HG03342 (cell line): ENCODE measurements at regions not wholly inside any gene's neighbourhood (a gene's known extent, or its start where the extent isn't known, plus 50 kb on each side); places are given as distances from the start of the nearest gene placed in this dataset.
"Not testable (repeated sequence)": the region's sequence is repeated elsewhere in the genome, so short reads cannot be mapped to it uniquely, and the experiment has no call there.

Experiments used
- ATAC-seq: cut with Tn5 transposase; IDR thresholded peaks from one replicate; pipeline ENCODE4 v1.9.1; 2021; ENCODE audit warnings: mild to moderate bottlenecking, moderate library complexity; ENCODE audit not compliant: unreplicated experiment

DNA sequence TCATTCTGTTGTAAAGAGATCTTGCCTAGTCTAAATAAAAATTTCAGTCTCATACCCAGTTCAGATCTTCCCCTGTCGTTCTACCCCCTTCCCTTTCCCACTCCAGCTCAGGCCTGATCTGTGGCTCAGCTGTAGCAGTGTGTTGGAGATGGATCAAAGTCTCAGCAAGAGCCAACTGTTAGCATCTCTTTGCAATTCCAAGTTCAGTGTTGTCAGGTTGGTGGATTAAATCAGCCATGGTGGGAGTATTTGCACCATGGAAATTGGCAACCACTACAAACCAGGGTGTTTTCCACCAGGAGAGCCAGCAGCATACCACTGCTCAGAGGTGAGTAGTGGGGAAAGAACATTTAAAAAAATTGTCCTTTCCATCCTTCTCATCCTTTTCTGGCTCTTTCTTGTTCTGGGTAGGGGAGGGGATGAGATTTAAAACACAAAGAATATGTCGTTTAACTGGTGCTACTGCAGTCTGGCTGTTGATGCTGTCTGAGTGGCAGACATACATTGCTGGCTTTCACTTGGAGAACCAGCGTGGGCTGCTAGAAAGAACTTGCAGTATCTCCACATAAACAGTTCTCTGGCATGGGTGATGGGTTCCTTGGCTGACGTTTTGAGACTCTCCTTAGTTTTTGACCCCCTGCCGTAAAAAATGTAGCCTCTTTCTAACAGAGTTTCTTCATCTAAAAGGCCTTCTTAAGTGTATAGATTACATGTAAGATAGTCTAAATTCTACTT lies 514.1 kb downstream of the RAB38 start:
- no peak for ATAC-seq

DNA sequence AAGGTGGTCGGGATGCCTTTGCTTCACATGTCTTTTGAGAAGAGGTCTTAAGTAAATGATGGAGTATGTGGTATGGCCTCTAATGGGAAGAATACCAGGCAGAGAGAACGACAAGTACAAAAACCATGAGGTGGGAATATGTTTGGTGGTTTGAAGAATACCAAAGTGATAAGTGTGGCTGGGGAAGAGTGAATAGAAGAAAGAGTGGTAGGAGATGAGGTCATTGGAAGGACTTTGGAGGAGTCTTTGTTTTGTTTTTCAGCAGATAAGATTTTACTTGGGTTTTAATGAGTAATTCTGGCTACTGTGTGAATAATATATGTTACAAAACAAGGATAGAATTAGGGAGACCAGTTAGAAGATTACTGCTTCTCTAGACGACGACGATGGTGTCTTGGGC lies 515.4 kb downstream of the RAB38 start:
- ATAC-seq: no peak

GRCh38 chr11:87645626-87646025 lies 529.6 kb downstream of the RAB38 start:
- no peak for ATAC-seq

GRCh38 chr11:87639753-87640364 lies 535.4 kb downstream of the RAB38 start:
- ATAC-seq: no peak

DNA sequence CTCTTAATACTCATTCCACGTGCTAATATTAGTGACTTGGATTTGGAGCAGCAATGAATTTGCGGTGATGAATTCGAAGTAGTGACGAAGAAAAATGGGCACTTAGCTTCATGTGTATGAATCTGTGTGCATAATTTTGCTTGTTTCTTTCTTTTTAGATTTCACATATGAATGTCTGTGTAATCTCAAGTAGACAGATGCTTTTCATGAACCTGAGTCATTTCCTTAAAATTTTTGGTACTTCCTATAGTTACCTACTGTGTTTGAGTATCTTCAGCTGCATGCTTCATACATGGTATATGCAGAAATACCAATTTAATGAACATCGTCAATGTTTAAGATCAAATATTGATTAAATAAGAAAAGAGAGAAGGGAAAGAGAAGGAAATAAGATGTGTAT lies 540.2 kb downstream of the RAB38 start:
- no peak for ATAC-seq

DNA sequence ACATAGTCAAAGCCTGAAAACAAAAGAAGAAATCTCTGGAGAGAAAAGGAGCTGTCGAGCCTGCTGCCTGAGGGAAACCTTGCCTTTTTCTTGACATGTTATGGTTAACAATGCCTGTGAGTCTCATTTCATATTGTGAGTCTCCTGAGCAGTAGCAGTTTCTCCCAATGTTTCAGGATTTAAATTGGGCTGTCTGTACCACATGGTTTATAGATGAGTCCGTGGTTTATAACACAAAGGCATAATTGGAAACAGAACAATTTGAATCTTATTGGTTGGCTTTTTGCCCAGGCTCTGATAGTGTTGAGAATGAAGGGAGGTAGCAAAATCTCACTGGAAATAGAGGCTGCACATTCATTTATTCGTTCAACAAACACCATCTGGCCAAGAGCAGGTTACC lies 540.9 kb downstream of the RAB38 start:
- ATAC-seq: no peak

DNA sequence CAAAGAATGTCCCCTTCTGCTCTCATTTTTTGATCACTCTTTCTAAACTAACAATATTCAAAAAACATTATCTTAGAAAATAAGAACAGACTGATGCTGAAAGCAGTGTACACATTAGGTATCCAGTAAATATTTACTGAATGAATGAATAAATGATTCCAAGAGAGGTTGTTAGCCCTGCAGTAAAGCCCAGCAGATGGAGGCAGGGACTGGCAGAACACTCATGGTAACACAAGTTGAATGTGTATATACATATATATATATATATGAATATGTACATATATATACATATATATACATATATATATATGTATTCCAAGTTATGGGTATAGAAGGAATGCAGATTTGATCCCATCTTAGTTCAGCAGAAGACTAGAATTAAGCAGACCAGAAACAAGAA lies 546.3 kb downstream of the RAB38 start:
- ATAC-seq: no peak

GRCh38 chr11:87628026-87628580 lies 547.1 kb downstream of the RAB38 start:
- no peak for ATAC-seq

GRCh38 chr11:87623531-87624365 lies 551.5 kb downstream of the RAB38 start:
- not testable (repeated sequence) for ATAC-seq

DNA sequence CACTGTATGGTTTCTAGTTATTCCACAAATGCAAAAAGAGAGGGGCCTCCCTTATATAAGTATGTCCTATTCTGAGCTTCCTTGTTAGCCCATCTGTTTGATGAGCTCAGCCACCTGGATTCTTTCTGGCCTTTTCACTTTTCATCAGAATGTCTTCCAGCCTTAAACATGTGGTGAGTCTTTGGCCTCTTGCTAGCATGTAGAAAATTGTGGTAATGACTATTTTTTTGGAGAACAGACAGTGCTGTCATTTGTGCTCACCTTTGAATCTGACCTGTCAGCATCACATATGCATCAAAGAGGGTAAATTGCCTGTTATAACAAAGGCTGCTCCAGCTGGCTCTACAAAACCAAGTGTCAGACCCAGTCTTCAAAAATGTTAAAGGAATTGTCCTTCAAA lies 558.7 kb downstream of the RAB38 start:
- ATAC-seq: no peak

GRCh38 chr11:87604350-87604749 lies 566.6 kb downstream of the TMEM135 start:
- ATAC-seq: no peak

- no peak for ATAC-seq
Observed at GRCh38 chr11:87603887-87604286, 566.2 kb downstream of the TMEM135 start.

DNA sequence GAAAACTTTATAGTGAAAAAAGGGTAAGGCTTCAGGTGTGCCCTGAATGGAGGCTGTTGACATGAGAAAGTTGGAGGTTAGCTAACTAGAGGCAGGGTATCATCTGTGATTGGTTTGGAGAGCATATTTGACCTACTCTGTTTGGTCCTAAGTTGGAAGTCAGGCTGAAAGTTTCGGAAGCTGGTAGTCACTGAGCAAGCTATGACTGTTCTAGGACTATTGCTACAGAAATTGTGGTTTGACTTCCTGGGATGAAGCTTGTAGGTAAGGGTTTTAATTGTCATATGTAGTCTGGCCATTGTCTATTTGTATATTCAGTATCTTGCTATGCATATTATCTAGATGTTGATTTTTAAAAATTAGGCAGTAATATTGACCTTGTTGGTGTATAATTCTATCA lies 565.0 kb downstream of the TMEM135 start:
- ATAC-seq: no peak

- ATAC-seq: no peak
Observed at GRCh38 chr11:87600938-87601337, 563.2 kb downstream of the TMEM135 start.

DNA sequence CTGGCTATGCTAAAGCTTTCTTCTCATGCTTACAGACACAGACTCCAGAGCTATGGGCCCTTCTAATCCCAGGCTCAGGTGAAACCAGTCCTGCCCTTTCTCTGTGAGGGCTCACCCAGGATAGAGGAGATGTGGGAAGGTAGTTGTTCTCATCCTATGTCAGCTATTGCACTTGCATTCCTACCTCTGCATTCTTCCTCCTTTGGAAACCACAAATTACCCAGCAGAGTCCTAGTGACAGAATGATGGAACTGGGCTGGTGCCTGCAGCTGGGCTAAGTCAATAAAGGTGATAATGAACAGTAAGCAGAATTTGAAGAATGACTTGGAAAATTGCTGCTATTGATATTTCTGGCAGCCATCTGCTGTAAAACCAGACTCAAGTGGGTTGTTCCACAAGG lies 560.0 kb downstream of the TMEM135 start:
- ATAC-seq: no peak

DNA sequence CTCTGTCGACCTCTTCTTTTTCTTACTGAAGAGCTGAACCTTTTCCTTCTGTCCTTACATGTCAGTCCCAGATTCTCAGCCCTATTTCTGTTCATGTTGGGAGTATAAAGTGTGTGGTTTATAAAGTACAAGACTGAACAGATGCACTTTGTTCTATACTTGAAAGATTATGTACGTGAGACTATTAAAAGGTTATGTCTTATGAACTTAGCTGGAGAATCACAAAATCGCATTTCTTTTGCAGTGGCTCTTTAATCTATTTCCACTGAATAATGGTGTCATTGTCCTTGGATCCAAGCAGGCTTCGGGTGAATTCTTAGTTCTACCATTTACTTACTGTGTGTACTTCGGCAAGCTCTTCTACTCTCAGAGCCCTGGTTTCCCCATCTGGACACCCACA lies 558.4 kb downstream of the TMEM135 start:
- no peak for ATAC-seq

GRCh38 chr11:87589082-87589481 lies 551.3 kb downstream of the TMEM135 start:
- no peak for ATAC-seq

DNA sequence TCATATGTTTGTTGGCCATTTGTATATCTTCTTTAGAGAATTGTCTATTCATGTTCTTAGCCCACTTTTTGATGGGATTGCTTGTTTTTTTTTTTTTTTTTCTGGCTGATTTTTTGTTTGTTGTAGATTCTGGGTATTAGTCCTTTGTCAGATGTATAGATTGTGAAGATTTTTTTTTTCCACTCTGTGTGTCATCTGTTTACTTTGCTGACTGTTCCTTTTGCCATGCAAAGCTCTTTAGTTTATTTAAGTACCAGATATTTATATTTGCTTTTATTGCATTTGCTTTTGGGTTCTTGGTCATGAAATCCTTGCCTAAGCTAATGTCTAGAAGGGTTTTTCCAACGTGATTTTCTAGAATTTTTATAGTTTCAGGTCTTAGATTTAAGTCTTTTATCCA lies 547.9 kb downstream of the TMEM135 start:
- not testable (repeated sequence) for ATAC-seq

- ATAC-seq: no peak
Observed at GRCh38 chr11:87583931-87584330, 546.2 kb downstream of the TMEM135 start.

DNA sequence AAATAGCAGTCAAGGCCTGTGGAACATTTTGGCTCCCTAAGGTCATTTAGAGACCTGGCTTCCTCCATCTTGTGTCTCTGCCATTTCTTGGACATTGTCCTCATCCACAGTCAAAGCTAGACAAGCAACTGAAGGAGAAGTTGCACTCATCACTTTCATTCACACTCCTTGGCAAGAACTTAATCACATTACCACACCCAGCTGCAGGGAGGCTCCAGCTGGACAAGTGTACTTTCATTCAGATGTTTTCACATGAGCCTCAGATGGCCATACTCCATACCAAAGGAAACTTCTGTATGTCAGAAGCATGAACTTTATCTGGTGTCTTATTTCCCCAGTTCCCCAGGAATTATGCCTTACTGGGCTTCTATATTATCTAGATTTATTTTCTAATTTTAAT lies 537.4 kb downstream of the TMEM135 start:
- no peak for ATAC-seq

- no peak for ATAC-seq
Observed at GRCh38 chr11:87574193-87574592, 536.5 kb downstream of the TMEM135 start.

DNA sequence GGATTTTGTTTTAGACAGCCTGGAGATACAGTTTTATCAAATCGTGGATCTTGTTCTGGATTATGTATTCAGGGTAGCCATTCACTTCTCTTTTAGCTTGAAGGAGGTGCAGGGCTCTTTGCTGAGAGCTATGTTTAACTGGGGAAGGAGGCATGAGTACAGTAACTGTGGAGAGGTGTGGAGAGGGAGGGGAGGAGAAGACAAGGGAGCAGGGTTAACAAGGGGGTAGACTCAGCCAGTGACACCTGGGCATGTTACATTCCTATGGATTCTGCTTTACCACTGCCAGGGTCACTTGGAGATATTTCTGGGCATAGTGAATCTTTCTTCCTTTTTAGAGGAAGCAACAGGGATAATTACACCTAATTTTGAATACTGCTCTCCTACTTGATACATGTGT lies 536.0 kb downstream of the TMEM135 start:
- no peak for ATAC-seq
